Neural progenitor cell (in vitro differentiated cells): ENCODE measurements at regions not wholly inside any gene's neighbourhood (a gene's known extent, or its start where the extent isn't known, plus 50 kb on each side); places are given as distances from the start of the nearest gene placed in this dataset.
"Not testable (repeated sequence)": the region's sequence is repeated elsewhere in the genome, so short reads cannot be mapped to it uniquely, and the experiment has no call there.

Experiments used
- CTCF ChIP-seq: fragments of 200-600 bp; sonication (generic); IDR thresholded peaks from 2 replicates; pipeline ENCODE4 v1.5.1; 2017; ENCODE audit warnings: antibody characterized with exemption, mild to moderate bottlenecking
- EZH2 ChIP-seq: fragments of 200-600 bp; sonication (generic); IDR thresholded peaks from 2 replicates; pipeline ENCODE4 v1.6.1; 2017; ENCODE audit warnings: antibody characterized with exemption, mild to moderate bottlenecking, moderate library complexity

DNA sequence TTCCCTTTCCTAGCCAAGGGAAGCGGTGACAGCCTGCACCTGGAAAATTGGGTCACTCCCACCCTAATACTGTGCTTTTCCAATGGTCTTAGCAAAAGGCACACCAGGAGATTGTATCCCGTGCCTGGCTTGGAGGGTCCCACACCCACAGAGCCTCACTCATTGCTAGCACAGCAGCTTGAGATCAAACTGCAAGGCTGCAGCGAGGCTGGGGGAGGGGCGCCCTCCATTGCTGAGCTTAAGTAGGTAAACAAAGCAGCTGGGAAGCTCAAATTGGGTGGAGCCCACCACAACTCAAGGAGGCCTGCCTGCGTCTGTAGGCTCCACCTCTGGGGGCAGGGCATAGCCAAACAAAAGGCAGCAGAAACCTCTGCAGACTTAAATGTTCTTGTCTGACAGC lies 504.1 kb upstream of the ADGRL3 start:
- TF ChIP-seq EZH2, CTCF: not testable (repeated sequence)
